DMS153 (cell line): ENCODE measurements at regions not wholly inside any gene's neighbourhood (a gene's known extent, or its start where the extent isn't known, plus 50 kb on each side); places are given as distances from the start of the nearest gene placed in this dataset.
A peak's percentile ranks its signal among the peaks of the same experiment; 100 is the strongest.

Experiments used
- DNase-seq: peaks from one replicate; lab custom pipeline; 2025; lab: John Stamatoyannopoulos, UW

DNA sequence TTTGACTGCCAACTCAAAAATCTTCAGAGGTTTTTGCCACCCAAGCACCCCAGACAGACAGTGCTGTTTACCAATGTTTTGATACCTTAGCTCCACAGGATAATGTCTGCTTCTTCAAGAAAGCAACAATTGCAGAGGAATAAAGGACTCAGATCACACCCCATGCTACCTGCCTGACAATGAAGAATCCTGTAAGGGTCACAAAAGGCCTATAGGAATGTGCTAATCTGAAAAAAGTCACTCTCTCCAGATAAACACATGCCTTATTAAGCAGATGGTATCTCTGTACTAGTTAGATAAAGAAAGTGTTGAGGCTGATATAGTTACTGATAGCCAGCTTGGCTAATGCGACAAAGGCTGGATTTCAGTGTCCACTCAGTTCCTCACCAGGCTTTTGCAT is 1076.7 kb upstream of the SORCS1 start:
- DNase-seq = no peak

DNA sequence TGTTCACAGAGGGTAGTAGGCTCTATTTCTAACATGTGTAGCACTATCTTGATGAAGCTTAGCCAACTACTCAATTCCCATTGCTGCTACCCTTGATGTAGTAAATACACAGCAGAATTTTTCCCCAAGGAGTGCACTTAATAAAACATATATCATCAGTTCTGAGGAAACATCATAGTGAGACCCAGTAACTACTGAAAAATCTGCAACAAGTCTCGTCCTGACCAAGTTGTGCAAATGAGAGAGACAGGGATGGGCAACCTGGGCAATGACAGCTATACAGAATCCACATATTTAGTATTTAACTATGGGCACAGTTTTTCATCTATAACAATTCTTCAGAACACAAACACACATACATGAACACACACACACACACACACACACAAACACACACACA is 1073.8 kb upstream of the SORCS1 start:
- no peak for DNase-seq

DNA sequence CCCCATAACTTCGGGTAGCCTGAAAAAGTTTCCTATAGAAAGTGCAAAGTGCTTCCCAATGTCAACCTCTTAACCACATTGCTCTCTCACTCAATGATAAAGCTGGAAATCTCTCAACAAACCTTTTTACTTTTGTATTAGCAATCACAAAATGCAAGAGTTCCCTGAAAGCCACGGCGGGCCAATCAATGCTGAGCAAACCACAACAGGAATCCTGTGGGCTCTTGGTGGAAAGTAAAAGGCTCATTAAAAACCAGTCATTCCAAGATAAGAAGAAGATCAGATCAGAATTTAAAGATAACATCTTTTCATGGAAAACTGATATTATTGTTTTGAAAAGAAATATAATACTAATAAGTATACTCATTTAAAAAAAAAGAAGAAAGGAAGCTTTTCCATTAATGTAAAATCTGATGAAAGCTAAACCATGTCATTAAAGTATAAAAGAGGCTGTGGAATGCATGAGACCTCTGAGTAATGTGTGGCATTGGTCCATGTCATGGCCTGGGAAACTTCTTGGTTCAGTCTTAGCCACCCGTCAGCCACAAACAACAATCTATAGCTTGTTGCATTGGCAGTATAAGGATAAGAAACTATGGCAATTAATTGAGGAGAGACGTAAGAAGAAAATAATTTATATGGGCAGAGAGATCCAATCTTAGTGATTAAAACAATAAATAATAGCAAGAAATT is 1066.1 kb upstream of the SORCS1 start:
- DNase-seq = no peak

DNA sequence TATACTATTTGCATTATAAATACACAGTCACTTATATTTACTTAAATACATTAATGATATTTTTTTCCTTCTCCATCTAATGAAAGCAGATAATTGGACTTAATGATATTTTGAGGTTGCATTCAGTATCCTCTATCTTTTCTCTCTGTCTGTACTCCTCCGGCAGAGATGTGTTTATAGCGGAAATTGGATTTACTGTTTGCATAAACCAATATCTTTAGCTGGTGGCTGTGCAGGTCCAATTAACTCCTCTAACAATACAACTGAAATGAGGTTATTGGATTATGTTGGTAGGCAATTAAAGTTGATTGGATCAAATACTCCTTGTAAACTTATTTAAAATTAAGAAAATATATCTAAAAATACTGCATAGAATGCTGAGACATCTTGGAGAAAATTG is 1044.2 kb upstream of the SORCS1 start:
- DNase-seq = no peak

DNA sequence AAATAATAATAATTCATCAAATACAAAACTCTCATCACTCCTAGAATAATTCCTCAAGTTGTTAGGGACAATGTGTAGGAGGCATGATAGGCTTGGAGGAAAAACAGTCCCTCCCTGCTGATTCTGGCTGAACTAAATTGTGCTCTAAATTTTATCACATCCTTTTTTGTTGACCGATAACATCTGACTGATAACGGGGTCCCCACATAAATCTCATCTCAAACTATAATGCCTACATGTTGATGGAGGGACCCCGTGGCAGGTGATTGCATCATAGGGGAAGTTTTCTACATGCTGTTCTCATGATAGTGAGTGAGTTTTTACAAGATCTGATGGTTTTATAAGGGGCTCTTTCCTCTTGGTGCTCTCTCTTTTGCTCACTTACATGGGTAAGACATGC is 1043.5 kb upstream of the SORCS1 start:
- DNase-seq = no peak

DNA sequence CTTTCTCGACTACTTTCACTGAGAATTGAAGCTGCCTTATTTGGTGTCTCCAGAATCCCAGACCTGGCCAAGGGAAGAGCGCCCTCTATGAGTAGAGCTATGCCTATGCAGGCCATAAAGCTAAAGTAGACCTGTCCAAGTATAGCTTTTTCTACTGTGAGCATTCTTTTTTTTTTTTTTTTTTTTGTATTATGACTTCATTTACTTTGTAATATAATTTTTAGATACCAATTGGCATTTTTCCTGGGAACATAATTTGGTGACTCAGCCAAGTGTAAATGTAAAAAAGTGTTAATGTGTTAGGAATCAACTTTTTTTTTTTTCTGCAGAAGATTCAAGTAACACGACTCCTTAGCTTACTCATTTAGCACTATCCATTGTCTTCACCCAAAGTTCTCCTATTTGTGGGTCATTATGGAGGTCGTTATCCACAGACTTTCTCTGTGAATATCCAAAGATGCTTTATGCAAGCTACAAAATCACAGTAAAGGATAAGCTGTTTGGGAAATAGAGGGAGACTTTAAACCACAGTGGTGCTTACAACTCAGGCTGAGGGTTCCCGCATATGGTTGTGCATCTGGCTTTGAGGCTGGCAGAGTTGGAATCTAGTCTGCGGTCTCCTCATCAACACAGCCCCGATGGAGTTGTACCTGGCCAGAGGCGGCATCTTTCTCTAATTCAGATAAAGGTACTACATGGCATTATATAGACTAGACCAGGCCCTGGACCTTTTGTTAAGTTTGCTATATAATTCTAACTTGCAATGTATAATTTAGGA is 1040.2 kb upstream of the SORCS1 start:
- peak; percentile 2 for DNase-seq

DNA sequence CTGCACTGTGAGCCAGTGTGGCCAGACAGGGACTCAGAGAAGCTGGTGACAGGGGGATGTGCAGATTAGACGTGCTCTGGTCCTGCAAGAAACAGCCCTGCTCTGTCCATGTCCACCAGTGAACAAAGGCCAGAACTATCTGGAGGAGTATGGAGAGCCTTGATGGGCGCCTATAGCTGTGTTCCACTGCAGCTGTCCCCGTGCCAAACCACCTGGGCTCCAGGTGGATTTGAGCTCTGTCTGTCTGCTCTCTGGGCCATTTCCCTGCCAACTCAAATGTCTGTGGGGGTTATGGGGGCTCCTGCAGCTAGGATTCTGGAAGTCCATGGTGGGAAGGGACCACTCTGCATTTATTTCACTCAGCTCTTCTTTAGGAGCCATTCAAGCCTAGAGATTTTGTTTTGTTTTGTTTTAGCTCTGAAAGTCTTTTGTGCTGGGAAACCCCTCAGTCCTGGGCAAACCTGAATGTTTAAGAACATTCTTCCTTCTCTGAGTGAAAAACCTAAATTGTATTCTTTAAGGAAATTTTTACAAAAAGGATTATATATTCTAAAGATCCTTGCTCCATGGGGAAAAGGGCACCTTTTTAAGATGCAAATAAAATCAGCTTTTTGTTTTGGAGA is 1039.5 kb upstream of the SORCS1 start:
- DNase-seq = no peak

DNA sequence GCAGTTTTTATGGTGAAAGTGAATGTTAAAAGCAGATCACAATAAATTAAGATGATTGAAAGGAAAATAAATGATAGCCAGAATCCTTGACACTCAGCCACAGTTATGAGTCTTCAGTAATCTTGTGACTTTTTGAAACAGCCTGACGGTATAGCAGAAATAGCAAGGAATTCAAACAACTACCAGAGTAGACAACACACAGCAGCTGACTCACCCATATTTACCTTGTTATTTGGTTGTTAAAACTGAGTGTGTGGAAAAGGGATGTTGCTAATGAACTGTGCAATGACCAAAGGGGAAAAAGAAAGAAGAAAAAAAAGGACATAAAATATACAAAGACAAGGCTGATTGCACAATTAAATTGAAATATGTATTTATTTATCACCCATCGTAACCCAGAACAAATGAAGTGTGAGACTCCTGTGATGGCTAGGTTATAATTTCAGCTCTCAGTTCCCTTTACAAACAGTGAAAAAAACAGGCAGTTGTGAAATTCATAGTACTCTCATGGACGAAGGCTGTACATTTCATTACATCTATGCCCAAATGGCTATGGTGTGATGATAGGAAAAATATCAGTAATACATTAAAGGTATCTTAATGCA is 1023.0 kb upstream of the SORCS1 start:
- DNase-seq = no peak

DNA sequence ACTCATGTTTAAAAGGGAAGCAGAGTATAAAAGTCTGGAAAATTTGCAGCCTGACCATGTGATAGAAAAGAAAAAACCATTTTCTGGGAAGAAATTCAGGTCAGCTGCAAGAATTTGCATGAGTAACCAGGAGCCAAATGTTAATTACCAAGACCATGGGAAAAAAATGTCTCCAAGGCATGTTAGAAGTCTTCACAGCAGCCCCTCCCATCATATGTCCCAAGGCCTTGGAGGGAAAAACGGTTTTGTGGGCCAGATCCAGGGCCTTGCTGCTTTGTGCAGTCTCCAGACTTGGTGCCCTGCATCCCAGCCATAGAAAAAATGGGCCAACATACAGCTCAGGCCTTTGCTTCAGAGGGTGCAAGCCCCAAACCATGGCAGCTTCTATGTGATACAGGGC is 1019.6 kb upstream of the SORCS1 start:
- no peak for DNase-seq

DNA sequence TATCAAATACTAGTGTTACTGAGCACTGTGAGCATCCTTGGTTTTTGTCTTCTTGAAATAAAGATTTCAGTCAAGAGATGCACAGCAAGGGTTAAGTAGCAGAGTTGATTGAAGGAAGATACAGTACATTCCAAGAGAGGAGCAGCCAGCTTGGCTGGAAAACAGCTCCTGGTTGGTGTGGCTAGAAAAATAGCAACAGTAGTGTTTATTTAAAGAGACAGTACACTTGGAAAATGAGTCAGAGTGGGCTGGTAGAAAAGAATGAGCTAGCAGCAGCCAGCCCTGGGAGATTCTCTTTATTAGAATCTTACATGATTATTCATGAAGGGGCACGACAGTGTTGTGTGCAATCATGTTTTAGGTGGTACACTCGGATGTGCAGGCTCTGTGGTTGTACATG is 1016.4 kb upstream of the SORCS1 start:
- DNase-seq = no peak

DNA sequence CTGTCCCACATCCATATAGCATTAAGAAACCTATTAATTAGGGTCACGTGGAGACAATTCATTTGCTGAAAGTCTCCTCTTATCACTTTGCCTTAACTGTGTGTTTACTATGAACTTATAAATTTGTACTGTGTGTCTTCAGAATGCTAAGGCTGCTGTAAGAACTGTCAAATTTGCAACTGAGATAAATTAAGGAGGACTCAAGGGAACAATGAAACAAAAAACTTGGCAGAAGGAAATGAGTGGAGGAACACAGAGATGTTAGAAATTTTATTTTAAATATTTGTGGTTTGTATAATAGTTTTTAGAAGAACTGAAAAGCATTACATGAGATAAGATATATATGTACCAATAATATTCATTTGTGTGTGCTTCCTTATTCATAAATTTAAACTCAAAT is 1005.3 kb upstream of the SORCS1 start:
- DNase-seq = no peak

DNA sequence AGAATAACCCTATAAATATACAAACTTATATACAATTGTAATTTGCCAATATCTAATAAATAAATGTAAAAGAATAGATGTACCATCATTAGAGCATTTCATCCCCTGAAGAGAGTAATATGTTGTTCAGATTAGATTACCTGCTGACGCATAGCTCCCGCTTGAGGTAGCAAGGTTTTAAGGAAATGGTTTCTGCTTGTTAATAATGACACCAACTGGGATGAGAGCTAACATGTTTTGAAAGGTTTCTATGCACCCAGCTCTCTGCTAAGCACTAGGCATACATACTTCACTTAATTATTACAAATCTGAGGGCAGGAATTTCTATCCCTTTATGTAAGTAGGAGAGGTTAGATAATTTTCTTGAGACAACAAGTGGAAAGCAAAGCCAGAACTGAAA is 1003.3 kb upstream of the SORCS1 start:
- DNase-seq = no peak

DNA sequence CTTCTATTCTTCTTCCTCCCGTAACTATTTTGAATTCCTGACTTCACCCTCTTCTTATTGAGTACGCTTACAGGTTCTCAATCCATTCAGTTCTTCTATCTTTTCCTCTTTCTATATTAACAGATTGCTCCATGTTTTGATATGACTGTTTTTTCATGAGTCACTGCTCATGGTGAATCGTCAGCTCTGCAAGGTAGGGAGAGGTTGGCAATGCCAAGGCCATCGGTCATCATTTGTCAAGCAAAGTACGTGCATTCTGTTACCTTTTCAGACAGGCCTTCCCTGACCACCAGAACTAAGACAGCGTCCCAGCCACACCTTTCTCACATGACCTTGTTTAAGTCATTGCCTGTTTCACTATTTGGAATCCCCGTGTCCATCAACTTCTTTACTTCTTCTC is 1001.9 kb upstream of the SORCS1 start:
- DNase-seq = no peak

DNA sequence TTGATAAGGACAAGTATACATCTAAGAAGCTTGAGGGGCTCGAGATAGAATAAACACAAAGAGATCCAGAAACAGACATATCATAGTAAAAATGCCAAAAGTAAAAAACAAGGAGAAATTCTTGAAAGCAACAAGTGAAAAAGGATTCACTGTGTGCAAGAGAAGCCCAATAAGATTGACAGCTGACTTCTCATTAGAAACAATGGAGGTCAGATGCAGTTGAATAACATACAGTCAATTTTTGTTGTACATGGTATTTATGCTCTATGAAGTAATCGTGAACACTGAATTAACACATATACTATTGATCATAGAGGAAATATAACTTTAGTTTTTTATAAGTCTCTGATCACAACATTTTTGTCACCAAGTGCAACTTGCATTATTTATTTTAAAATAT is 982.8 kb upstream of the SORCS1 start:
- no peak for DNase-seq

DNA sequence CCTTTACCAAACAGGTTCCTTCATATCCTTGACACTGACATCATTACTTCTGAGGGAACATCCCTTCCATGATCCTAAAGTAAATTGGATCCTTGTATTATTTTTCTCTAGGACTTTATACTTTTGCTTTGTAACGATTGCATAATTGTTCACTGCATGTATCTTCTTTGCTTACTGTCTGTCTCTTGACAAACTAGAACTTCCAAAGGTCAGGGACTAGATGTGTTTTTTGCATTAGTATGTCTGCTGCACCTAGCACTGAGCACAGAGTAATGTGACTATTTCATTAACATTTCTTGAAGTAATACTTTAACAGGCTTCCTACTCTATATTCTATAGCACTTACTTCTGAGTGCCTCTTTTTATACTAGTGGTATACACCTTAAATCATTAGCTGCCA is 976.6 kb upstream of the SORCS1 start:
- no peak for DNase-seq

DNA sequence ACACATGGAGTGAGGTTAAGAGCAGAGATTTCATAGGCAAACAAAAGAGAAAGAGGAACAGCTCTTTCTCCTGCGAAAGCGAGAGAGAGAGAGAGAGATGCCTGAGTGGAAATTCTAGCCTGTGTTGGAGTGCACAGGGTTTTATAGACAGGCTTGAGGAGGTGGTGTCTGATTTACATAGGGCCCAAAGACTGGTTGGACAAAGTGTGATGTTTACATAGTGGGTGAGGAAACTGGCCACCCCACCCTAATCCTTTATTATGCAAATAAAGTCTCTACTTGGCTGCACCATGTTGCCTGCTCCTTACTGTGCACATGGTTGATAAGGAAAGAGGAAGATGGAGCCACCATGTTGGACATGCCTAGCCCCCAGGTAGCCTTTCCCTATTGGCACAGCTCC is 967.8 kb upstream of the SORCS1 start:
- DNase-seq = no peak

DNA sequence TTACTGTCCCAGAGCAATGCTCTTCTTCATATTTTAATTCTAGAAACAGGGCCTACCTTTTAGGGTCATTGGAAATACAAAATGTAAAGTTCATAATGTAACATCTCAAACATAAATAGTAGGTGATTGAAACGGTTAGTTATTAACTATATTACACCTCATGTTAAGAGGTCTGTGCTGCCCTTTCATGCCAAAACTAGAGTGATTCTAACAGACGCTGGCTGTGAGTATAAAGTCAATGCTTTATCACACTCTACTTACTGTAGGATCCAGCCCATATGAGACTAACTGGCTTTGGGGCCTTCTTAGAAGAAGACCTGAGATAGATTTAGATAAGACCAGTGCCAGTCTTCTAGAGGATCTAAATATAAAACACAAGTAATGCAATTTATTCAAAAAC is 966.1 kb upstream of the SORCS1 start:
- no peak for DNase-seq

DNA sequence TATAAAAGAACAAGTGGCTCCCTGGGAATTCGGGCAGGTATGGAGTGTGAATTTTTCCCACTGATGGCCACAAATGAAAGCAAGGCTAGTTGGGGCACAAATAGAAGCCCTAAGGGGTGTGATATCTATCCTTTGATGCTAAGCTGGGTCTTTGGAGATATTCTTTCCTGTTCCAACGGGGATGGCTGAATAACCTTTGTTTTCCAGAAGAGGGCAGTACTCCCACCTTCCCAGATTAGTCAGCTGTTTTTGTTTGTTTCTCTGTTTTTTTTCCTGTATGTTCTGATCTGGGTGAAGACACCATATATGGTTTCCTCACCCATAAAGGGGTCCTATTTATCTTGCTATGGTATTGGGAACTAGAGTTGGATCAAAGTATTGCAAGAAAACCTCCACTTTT is 947.7 kb upstream of the SORCS1 start:
- no peak for DNase-seq

DNA sequence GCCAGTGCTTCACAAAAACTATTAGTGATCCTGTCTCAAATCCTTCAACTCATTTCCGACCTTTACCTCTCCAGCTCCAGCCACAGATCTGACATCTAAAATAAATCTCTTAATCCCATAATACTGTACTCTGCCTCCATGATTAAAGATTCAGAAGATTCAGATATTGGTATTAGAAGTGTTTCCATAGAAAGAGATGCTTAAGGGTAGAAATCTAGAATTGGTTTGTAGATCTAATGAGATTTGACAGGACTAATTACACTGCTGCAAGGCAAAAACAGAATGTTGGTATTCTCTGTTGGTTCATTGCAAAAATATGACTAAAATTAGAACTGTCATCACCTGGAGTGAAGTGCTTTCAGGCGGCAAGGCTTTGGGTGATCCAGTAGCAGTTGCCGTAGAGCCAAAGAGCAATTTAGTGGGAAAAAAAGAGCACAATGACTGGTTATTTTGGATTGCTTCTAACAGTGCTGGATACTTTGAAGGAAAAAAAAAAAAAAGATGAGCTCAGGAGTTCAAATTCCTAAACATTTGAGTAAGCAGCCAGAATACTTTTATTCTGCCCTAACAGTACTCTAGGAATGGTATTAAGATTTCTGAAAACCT is 940.1 kb upstream of the SORCS1 start:
- no peak for DNase-seq

DNA sequence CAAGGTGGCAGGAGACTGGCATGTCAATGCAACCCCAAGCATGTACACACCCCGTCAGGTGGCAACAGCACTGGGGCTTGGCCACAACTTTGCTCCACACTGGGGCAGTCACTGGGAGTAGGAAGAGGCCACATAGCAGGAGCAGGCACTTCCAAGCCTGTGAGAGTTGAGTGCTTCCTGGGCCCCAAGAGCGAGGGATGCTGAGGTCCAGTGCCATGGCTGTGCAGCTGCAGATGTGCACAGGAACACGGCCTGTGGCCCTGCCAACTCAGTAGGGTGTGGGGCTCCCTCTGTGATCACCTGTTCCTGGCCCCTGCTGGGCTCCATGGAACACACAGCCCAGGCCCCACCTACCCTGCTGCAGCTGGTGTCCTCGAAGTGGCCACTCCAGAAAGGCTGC is 932.8 kb upstream of the SORCS1 start:
- DNase-seq = no peak

DNA sequence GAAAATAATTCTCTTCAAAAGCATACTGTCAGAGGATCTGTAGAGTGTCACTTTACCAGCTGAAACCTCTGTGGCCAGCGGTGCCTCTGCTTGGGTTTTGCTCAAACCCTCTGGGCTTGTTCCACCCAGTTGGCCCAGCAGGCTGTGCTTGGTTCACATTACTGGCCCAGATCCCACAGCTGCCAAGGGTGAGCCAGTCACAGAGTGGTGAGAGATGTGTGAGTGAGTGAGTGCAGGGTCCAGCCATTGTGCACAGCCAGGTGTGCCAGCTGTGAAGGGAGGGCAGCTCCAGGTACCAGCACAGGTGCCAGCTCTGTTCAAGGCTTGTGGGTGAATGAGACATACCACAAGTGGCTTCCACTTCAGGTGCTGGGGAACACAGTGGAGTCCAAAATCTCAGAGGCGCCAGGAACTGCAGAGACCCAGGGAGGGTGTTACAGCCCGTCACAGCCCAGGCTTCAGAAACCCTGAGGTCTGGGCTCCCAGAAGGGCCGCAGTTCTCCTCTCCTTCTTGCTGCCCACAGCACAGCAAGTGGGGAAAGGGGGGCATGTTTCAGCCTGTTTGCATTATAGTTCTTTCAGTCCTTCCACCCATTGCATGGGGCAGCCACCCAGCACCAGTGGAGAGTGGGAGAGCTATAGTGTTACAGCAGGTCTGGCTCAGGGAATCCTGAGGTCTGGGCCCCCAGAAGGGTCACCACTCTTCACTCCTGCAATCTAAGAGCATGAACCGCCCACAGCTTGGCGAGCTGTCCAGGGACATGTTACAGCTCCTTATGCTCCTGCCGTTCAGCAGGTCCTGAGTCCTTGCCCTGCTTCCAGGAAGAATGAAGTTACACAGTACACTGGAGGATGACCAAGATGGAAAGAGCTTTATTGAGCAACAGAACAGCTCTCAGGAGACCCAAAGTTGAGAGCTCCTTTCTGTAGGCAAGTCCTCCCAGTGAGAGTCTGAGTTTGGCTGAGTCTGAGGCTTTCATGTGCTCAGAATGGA is 931.7 kb upstream of the SORCS1 start:
- DNase-seq = no peak
